NCI-H2227 treated with DMSO at 0.1 percent for 48 hours (cell line): ENCODE measurements at regions not wholly inside any gene's neighbourhood (a gene's known extent, or its start where the extent isn't known, plus 50 kb on each side); places are given as distances from the start of the nearest gene placed in this dataset.
"Not testable (repeated sequence)": the region's sequence is repeated elsewhere in the genome, so short reads cannot be mapped to it uniquely, and the experiment has no call there.

Source experiments
- DNase-seq: peaks from one replicate; lab custom pipeline; 2025; lab: John Stamatoyannopoulos, UW

DNA sequence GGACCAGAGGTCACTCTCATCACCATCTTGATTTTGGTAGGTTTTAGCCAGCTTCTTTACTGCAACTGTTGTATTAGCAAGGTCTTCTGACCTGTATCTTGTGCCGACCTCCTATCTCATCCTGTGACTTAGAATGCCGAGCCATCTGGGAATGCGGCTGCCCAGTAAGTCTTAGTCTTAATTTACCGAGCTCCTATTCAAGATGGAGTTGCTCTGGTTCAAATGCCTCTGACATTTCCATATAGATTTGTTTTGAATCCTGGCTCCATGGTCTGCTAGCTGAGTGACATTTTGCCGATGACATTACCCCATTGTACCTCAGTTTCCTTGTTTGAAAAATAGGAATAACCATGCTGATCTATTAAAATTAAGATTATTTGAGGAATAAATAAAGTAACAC, 193.9 kb upstream of the HMCN1 start:
- DNase-seq: no peak

- DNase-seq: no peak
Observed at GRCh38 chr1:185539277-185539943, 194.8 kb upstream of the HMCN1 start.

DNA sequence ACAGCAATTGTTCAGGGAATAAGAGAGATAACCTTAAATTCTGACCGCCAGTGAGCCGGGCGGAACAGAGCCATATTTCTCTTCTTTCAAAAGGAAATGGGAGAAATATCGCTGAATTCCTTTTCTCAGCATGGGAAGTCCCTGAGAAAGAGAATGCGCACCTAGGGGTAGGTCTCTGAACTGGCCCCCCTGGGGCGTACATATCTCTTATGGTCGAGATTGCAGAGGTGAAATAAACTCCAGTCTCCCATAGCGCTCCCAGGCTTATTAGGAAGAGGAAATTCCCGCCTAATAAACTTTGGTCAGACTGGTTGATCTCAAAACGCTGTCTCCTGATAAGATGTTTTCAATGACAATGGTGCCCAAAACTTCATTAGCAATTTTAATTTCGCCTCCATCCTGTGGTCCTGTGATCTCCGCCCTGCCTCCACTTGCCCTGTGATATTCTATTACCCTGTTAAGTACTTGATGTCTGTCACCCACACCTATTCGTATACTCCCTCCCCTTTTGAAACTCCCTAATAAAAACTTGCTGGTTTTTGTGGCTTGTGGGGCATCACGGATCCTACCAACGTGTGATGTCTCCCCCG, 195.8 kb upstream of the HMCN1 start:
- DNase-seq: not testable (repeated sequence)

DNA sequence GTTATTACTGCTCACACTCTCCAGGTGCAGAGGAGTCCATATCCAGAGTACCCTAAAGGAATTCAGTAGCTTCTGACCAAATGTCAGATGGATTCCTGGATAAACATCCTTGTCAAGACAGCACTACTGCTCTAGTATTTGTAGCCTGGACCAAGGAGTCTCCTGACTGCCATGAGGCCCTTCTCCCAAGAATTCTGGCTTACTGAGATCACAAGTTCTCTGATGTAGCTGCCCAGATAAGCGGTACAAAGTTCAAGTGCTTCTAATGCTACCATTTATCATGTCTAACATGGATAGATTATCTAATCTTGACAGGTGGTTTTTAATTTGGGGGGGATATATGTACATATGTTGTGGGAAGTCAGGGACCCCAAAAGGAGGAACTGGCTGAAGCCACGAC, 196.6 kb upstream of the HMCN1 start:
- DNase-seq: no peak

DNA sequence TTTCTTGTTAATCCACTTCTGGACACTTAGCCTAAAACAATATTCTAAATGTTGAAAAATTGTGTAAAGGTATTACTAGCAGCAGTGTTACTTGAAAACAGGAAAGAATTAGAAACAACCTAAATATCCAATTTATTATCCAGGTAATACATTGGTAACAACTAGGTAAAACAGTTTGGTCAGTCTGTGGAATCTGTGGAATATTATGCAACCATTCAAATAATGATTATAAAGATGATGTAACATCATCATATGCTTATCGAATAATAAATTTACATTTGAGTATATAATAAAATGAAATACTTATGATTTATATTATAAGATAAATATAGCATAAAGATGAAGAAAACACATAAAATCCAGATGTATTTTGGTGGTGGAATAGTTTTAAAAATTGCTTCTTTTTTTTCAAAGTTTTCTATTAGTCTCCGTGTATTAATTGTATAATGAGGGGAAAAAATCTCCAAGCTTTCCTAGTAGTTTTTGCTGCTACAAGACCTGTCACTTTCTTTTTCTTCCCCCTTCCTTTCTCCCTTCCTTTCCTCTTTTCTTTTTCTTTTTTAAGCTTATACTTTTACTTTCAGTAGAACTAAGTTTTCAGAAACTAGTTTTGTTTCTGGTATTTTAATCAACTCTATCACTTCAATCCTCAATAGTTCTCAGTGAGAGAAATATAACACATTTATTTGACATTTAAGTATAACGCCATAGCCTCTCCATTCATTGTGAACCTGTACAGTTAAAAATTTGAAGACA, 197.8 kb upstream of the HMCN1 start:
- no peak for DNase-seq

DNA sequence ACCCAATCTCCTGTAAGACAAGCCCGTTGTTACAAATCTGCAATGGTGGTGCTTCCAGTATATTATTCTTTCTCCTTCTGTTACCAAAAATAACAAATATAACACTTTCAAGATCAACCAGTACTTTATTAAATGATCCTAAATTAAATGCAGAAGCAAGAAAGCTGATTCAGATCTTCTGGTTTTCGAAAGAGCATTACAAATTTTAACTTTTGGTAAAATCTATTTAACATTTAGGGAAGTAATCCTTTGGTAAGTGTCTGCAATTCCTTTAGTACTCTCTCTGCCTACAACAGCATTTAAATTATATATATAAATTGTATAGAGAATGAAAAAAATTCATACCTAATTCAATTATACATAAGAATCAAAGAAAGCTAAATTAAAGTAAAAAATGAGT, 198.6 kb upstream of the HMCN1 start:
- DNase-seq: no peak

GRCh38 chr1:185534801-185535200, 199.4 kb upstream of the HMCN1 start:
- no peak for DNase-seq

GRCh38 chr1:185533596-185533995, 200.6 kb upstream of the HMCN1 start:
- no peak for DNase-seq

GRCh38 chr1:185532856-185533255, 201.3 kb upstream of the HMCN1 start:
- no peak for DNase-seq

DNA sequence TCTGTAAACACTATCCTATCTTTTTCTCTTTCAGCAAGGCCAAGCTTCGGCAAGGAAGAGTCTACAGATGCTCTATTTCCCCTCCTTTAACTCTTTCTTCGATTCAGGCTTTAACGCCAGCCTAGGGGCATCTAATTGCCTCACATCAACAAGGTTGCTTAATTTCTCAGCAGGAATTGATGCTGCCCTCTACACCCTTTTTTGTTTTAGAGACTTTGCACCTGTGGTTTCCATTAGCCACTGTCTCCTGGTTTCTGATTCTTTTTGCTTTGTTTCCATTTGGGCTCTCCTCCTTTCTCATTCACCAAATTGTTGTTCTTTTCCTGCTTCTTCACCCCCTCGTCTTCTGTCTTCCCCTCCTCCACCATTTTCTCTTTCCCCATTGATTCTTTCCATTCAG, 202.4 kb upstream of the HMCN1 start:
- DNase-seq: no peak

DNA sequence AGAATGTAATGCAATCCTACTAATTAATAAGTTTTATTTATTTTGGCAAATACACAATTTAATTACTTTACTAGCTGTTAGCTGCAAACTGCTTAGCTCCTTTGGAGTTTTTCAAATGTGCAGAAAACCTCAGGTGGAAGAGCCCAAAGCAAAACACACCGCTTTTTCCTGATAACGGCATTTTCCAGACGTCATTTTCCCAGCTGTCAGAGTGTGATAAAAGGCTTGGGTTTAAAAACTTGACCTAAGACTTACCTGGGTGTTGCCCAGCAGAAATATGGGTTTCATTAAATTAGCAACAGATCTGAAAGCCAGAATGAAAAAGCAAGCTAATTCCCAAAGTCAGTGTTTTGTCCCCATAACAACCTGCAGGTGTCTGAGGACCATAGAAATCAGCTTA, 204.0 kb upstream of the HMCN1 start:
- DNase-seq: no peak

- DNase-seq: no peak
Observed at GRCh38 chr1:185529673-185530072, 204.5 kb upstream of the HMCN1 start.

GRCh38 chr1:185528084-185528676, 206.0 kb upstream of the HMCN1 start:
- DNase-seq: no peak

GRCh38 chr1:185526344-185527307, 207.6 kb upstream of the HMCN1 start:
- no peak for DNase-seq

GRCh38 chr1:185520188-185520920, 203.3 kb upstream of the IVNS1ABP start:
- no peak for DNase-seq

GRCh38 chr1:185517808-185518419, 200.9 kb upstream of the IVNS1ABP start:
- DNase-seq: no peak

DNA sequence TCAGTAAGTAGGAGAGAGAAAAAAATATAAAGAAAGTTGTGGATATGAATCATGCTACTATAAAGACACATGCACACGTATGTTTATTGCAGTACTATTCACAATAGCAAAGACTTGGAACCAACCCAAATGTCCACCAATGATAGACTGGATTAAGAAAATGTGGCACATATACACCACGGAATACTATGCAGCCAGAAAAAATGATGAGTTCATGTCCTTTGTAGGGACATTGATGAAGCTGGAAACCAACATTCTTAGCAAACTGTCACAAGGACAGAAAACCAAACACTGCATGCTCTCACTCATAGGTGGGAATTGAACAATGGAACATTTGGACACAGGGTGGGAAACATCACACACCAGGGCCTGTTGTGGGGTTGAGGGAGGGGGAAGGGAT, 200.3 kb upstream of the IVNS1ABP start:
- DNase-seq: not testable (repeated sequence)

GRCh38 chr1:185515696-185516095, 198.7 kb upstream of the IVNS1ABP start:
- DNase-seq: no peak

DNA sequence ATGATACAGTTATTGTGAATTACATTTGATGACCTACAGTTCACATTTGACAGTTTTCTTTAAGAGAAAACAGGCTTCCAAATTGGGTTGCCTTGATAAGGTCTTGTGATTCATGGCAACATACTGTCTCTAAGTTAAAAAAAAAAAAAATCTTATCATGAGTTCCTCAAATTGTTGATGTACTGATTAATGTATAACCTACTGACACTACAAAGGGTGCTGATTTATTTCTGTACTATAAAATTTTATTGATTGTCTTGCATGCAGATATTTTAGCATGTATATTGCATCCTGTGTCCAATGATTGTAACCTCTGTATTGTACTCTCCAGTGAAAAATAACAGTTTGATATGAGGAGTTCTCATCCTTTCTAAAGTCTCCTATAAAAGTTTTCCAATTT, 197.3 kb upstream of the IVNS1ABP start:
- DNase-seq: no peak

DNA sequence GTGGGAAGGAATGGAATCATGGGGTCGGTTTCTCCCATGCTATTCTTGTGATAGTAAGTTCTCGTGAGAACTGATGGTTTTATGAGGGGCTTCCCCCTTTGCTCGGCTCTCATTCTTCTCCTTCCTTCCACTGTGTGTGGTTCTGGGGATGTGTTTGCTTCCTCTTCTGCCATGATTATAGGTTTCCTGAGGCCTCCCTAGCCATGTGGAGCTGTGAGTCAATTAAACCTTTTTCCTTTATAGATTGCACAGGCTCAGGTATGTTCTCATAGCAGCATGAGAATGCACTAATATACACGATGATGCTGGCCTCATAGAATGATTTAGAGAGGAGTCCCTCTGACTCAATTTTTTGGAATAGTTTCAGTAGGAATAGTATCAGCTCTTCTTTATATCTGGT, 195.4 kb upstream of the IVNS1ABP start:
- DNase-seq: no peak

DNA sequence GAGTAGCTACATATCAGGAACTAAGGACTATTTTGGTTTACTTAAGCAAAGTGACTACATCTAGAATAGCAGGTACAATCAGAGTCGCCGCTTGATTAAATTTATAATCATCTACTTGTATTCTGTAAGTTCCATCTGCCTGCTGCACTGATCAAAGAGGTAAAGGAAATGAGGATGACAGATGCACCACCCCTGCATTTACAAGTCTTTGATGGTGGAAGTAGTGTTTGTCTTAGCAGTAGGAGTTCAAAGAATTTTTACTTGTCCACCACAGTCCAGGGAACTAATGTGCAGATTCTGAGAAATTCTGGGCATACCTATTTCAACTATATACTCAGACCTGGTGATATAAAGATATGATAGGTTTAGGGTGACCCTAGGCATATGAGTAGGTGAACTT, 184.1 kb upstream of the IVNS1ABP start:
- no peak for DNase-seq
